Mesothelial cell of epicardium (in vitro differentiated cells): ENCODE measurements at regions not wholly inside any gene's neighbourhood (a gene's known extent, or its start where the extent isn't known, plus 50 kb on each side); places are given as distances from the start of the nearest gene placed in this dataset.

Experiments used
- DNase-seq, 2 experiments: peaks; one replicate each; pipeline ENCODE4 v3.0.0; 2021; ENCODE audit warnings: low spot score in 2 of 2; ENCODE audit not compliant: unreplicated experiment in 2 of 2
- H3K27ac Mint-ChIP-seq: 2 replicates; pipeline ENCODE4 v1.8.0; 2021; ENCODE audit warnings: mixed read lengths
- H3K27me3 Mint-ChIP-seq: 2 replicates; pipeline ENCODE4 v1.8.0; 2021; ENCODE audit warnings: low read depth, mixed read lengths
- H3K36me3 Mint-ChIP-seq: 2 replicates; pipeline ENCODE4 v1.8.0; 2021; ENCODE audit warnings: mixed read lengths
- H3K4me1 Mint-ChIP-seq: 2 replicates; pipeline ENCODE4 v1.8.0; 2021; ENCODE audit warnings: mixed read lengths
- H3K4me3 Mint-ChIP-seq: 2 replicates; pipeline ENCODE4 v1.8.0; 2021; ENCODE audit warnings: mild to moderate bottlenecking, moderate library complexity, mixed read lengths
- H3K9me3 Mint-ChIP-seq: 2 replicates; pipeline ENCODE4 v1.8.0; 2021; ENCODE audit warnings: mixed read lengths
- CTCF ChIP-seq: fragments of 200-600 bp; sonication (generic); IDR thresholded peaks from one replicate; pipeline ENCODE4 v1.5.0; 2021; ENCODE audit warnings: antibody characterized with exemption; ENCODE audit not compliant: unreplicated experiment

GRCh38 chr9:78828521-78828920 lies 531.6 kb downstream of the PSAT1 start:
- Mint-ChIP-seq H3K27me3 (peaks cover 7% of the 10 kb centered on the region), H3K27ac (no peak overlapping the region), H3K4me1 (no peaks in the 10 kb centered on the region), H3K36me3 (no peaks in the 10 kb centered on the region), H3K4me3 (no peak overlapping the region), H3K9me3 (peaks cover 7% of the 10 kb centered on the region)
- no peak for DNase-seq
- TF ChIP-seq CTCF, result no peak

GRCh38 chr9:78830301-78830700 lies 533.4 kb downstream of the PSAT1 start:
- no peak for TF ChIP-seq CTCF
- H3K9me3 Mint-ChIP-seq, result peaks cover 7% of the 10 kb centered on the region
- H3K4me1 Mint-ChIP-seq, result no peaks in the 10 kb centered on the region
- peaks cover 7% of the 10 kb centered on the region for H3K27me3 Mint-ChIP-seq
- no peak overlapping the region for H3K4me3 Mint-ChIP-seq
- DNase-seq, result no peak
- H3K27ac Mint-ChIP-seq, result no peak overlapping the region
- H3K36me3 Mint-ChIP-seq, result no peaks in the 10 kb centered on the region

GRCh38 chr9:78831726-78832125 lies 534.8 kb downstream of the PSAT1 start:
- Mint-ChIP-seq H3K27ac (no peak overlapping the region), H3K36me3 (no peaks in the 10 kb centered on the region), H3K9me3 (peaks cover 7% of the 10 kb centered on the region), H3K4me3 (no peak overlapping the region), H3K27me3 (peaks cover 11% of the 10 kb centered on the region), H3K4me1 (no peaks in the 10 kb centered on the region)
- no peak for DNase-seq
- no peak for TF ChIP-seq CTCF

GRCh38 chr9:78835928-78836450 lies 539.1 kb downstream of the PSAT1 start:
- Mint-ChIP-seq H3K36me3 (no peaks in the 10 kb centered on the region), H3K4me3 (no peak overlapping the region), H3K27me3 (peaks cover 7% of the 10 kb centered on the region), H3K27ac (no peak overlapping the region), H3K4me1 (peaks cover 16% of the 10 kb centered on the region), H3K9me3 (no peaks in the 10 kb centered on the region)
- no peak for DNase-seq
- no peak for TF ChIP-seq CTCF

GRCh38 chr9:78839252-78839651 lies 542.3 kb downstream of the PSAT1 start:
- Mint-ChIP-seq H3K27ac (no peak overlapping the region), H3K36me3 (peaks cover 6% of the 10 kb centered on the region), H3K27me3 (peaks cover 9% of the 10 kb centered on the region), H3K4me3 (no peak overlapping the region), H3K9me3 (peaks cover 15% of the 10 kb centered on the region), H3K4me1 (peaks cover 16% of the 10 kb centered on the region)
- no peak for TF ChIP-seq CTCF
- no peak for DNase-seq

- Mint-ChIP-seq H3K4me3 (no peak overlapping the region), H3K27me3 (peaks cover 30% of the 10 kb centered on the region), H3K9me3 (peaks cover 35% of the 10 kb centered on the region), H3K4me1 (no peaks in the 10 kb centered on the region), H3K27ac (no peak overlapping the region), H3K36me3 (peaks cover 12% of the 10 kb centered on the region)
- no peak for TF ChIP-seq CTCF
- DNase-seq, result no peak
Measured at GRCh38 chr9:78848061-78848460, 551.1 kb downstream of the PSAT1 start.
